DMS153 treated with DMSO at 0.1 percent for 48 hours (cell line): ENCODE measurements at regions not wholly inside any gene's neighbourhood (a gene's known extent, or its start where the extent isn't known, plus 50 kb on each side); places are given as distances from the start of the nearest gene placed in this dataset.

Experiments used
- DNase-seq: peaks from one replicate; lab custom pipeline; 2025; ENCODE audit not compliant: unreplicated experiment; lab: John Stamatoyannopoulos, UW

DNA sequence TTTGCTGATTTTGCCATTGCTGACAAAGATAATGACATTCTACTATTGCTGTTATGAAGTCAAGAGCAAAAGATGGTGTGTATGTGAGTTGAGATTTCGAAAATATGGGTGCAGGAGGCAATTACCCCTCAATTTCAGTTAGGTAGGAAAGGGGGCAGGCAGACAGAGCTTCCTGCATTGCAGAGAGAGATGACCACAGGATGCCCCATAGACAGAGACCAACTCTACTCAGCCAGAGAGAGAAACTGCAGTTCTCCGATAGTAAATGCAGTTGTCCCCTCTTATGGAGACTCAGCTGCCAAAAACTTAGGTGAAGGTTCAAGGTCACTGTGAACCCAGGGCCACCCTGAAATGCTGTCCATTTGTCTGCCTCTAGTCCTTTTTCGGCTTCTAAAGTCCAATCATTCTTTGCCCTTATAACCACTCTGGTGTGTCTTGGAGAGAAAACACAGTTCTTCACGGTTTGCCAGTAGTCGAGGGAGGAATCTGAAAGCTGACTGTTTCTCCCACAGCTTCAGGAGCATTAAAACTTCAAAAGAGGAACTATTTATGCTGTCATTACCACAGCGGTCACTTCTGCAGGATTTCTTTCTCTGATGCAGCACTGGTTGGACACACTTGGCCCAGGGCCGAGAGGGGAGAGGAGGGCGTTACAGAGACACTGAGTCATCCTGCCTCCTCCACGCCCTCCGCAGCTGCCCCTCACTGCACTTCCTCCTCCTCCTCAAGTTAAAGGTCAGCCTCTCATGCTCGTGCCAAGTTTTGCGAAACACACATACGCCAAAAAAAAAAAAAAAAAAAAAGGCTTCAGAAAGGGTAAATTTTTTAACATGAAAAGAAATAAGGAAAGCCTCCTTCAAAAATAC, 264.3 kb downstream of the FOXO1 start:
- DNase-seq = no peak

DNA sequence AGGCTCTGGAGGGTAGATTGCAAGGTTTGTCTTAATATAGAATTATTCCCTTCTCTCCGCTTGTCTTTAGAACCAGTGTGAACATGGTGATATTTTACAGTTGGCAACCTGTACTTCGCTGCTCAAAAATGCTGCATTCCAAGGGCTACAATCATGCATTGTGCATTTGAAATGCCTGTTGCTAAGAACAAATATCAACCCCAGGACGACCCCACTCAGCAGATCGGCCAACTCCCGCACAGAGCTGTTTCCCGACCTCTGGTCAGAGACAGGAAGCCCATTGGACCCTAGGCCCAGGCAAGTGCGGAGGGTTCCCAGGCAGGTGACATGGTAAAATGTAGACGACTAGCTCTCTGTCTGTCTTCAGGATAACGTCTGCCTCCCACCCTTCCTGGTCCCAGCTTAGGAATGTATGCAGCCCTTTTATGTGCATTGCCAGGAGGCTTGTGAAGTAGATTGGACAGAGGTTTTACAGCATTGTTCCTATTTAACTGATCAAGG, 263.5 kb downstream of the FOXO1 start:
- DNase-seq = no peak

DNA sequence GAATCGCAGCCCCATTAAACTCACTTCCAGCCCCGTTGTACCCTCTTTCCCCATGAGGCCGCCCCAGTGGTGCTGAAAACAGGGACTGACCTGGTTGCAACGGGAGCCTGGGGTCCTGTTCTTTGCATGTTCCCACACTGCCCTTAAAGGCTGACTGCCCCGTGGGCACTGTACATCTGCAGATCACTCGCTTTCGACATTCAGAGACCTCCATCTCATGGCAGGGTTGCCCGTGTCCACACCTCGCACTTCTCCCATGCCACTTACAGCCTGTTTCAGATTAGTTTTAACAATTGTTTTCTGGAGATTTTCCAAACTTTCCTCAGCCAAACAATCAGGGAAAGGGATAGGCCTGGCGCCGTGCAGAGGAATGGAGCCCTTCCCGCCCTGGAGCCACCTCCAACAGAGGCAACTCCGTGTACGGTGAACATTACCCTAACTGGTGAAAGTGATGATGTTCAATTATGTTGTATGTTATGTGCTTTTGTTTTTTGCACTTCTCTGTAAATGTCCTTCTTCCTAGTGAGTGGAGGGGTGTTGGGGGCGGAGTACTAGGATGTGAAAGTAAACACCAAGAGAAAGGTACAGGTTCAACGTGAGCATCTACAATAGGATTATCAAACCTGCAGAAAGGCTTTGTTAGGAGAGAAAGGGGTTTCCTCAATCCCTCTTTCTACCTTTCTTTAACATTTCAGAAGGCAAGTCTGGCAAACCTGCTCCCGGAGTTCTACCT, 262.8 kb downstream of the FOXO1 start:
- DNase-seq = no peak

DNA sequence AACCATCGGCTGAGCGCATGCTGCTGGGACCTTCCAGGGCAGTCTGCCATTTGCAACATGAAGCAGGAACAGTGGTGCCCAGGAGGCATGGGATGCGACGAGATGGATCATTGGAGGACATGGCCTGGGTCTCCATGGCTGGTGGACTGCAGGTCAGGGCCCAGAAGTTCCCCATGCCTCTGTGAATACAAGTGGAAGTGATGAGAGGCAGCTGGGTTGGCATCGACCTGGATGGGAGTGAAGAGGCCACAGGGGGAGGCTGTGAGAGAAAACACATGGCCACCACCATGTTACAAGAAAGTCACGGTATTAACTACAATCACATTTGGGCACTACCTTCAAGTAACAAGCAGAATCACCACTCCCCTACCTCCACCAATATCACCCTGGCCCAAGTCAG, 262.0 kb downstream of the FOXO1 start:
- DNase-seq = no peak

DNA sequence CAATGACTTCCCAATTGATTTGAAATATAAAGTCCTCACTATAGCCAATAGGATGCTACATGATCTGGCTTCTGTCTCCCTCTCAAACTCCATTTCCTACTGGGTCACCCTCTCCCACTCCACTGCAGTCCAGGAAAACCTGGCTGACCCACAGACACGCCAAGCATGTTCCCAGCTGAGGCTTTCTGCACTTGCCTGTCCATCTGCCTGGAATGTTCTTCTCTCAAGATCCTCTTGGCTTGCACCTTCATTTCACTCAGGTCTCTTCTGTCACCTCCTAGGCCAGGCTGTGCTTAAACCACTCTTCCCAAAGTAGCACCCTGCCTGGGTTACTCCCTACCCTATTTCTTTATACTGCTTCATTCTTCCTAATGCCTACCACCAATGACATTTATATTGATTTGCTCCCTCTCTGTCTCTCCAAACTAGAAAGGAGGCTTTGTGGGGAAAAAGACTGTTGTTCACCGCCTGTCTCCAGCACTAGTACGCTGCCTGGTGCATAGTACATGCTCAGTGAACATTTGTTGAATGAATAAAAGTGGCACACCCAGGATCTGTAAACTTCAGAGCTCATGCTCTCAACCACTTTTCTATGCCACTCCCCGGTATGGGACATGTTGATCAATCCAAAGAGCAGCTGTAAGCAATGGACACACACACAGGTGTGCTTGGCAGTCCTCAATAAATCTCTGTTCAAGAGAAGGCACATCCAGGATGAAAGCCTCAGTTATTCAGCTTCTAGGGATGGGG, 261.3 kb downstream of the FOXO1 start:
- no peak for DNase-seq

DNA sequence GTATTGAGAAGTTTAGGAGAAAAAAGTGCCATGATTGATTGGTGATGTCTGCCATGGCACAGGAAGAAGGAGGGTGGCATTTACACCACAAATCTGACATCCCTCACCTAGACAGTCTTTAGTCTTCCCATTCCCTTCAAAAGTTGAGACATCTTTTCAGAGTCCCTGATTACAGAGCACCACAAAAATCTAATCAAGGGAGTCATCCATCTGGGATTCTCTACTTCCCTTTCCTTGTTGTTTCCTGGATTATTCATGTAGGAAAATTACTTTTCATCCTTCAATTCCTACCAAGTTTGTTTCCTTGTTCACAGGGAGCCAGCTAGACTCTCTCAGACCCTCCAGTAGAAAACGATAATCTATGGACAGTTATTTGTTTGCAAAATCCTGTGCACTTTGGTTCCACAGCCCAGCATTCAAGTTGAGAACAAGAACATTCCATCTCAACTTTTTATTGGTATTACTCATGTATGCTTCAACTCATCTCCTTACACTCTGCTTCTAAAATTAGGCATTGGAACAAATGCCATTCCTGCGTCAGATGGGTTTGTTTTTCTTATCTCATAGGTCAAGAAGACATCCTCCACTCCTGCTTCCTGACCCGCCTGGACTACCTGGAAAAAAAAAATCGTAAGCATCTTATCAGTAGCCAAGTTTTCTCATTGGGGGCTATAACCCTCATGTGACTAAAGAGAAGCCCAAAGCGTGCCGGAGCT, 259.9 kb downstream of the FOXO1 start:
- DNase-seq = no peak

DNA sequence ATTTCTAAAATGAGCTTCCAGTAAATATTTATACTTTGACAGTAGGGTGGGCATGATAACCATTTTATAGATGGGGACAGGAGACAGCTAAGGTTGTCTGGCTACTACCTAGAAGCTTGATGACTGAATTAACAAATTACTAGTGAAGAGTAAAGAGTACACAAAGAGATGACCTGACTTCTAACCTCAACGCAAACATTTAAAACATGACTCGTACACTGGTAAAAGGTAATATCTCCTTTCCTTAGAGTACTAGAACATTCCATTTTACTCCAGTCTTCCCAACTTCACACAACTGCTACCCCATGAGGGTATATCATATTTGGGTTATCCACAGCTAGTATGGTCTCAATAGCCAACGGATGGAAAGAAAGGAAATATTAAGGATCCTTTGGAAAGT, 258.9 kb downstream of the FOXO1 start:
- no peak for DNase-seq

DNA sequence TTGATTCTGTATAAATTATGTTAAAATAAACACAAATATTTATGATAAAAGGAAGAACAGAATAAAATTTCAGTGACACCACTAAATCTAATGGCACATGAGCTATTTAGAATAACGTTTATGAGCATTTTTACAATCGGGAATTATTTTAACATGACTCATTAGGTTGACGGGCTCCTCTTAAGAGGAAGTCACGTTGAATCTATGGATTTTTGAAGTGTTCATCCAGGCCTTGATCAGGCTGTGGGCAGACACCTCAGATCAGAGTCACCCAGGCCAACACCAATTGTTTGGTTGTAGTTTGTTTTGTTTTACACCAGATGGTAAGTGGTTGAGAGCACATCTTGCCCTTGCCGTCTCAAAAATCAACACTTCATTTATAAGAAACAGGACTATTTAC, 257.8 kb downstream of the FOXO1 start:
- no peak for DNase-seq

DNA sequence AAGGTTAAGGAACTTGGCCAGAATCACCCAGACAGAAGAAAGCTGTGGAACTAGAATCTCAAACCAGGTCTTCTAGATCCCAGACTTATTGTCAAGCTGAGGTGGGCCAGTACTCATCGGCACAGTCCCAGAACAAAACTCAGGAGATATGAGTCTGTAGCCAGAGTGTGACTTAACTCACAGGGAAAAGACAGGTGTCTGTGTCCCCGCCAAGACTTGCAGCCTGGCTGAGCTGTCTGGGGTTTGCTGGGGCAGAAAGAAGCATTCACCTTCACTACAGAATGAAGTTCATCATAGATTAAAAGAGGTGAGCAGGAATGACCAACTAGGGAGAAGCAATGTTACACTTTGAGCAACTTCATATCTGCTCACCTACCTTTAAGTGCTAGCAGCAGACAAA, 257.2 kb downstream of the FOXO1 start:
- DNase-seq = no peak

DNA sequence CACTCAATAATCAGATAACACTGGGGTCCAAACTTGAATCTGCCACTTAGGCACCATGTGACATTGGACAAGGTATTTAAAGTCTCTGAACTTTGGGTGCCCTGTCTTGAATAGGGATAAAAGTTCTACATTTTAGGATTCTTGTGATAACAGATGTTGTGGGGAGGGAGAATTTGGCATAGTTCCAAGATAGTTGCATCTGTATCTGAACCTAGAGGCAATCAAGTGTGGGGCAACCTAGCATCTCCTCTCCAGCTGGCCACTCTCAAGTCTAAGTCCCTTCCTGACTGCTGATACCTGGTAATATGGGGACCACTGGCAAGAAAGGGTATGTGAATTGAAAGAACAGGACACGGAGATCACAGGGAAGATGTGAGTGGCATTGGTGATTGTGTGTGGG, 256.1 kb downstream of the FOXO1 start:
- DNase-seq = no peak

DNA sequence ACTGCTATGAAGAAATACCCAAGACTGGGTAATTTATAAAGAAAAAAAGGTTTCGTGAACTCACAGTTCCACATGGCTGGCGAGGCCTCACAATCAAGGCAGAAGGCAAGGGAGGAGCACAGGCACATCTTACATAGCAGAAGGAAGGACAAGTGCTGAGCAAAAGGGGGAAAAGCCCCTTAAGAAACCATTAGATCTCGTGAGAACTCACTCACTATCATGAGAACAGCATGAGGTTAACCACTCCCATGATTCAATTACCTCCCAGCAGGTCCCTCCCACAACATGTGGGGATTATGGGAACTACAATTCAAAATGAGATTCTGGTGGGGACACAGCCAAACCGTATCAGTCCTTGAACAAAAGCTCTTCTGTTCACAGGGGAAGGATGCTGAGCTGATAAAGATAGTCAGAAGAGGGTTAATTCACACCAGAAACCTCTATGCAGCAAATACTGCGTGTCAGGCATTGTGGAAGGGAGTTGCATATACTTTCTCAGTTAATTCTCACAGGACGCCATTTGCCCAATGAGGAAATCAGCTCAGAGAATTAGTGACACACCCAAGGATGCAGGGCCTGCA, 246.2 kb downstream of the FOXO1 start:
- DNase-seq = no peak

DNA sequence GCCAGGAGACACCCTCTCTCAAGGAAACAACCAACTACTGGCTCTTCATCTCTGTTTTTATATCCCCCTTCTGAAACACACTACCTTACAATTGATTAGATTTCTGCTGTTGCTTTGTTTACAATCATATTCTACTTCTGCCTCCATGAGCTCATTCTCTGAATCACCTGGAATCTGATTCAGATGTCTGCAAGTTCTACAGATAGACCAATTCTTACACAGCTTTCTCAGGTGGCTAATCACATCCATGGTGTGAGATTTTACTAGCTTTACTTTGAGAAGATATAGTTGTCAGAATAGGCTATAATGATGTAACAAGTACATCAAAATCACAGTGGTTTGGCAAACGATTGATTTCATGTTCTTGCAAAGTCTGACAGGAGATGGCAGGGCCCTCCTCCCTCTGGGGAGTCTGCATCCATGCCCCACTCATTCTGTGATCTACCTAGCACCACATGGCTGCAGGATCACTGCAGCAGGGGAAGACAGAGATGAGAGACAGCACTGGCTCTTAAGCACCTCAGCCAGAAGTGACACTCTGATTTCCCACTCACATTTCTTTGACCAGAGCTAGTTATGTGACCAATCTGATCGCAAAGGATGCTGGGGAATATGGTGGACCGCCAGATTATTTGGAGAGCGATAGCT, 243.7 kb downstream of the FOXO1 start:
- no peak for DNase-seq

DNA sequence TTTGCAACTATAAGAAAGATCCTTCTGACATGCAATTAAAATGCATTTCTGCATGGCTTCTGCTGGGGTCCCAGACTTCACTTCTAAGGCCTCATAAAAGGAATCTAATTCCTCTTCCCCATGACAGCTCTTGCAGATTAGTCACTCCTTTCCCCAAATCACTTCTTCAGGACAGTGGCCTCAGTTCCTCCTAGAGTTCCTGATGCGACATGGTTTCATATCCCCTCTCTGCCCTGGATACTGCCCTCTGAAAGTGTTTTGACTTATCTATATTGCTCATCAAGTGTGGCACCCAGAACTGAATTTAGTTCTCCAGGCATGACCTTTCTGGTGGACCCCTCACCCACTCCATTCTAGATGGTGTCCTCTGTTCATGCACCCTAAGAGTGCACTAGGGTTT, 238.1 kb downstream of the FOXO1 start:
- DNase-seq = no peak

DNA sequence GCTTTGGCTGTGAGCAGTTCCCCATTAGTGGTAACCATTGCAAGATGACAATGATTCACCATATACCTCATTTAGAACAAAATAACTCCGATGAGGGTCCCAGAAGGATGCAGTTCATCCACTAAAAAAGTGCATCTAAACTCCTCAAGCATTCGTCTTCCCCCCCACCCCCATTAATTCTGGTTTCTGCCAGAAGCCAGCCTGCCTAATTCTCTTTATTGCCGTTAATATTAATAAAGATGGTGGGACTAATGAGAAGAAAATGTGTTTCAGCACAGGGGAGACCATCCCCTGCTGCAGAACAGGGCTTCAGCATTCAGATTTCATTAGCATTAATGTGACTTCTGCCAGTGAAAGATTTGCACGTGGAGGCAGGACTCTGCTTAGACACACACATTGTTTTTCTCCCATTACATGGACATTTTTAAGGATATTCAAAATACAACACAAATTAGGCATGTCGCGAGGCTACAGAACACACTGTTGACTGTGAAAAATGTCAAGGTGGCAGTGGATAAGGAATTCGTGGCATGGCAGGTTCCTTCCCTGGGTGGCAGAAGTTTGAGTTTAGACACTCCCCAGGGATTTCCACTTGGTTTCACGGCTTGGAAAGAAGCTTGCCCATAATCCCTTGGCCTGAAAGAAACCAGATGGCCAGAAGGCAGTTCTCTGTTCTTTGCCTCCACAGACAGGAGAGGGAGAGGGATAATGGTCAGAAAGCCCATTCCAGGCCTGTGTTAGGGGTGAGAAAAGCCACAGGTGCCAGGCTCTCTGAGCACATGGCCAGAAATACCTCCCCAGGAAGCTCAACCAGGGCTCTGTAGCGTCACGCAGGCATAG, 236.5 kb downstream of the FOXO1 start:
- DNase-seq = no peak

DNA sequence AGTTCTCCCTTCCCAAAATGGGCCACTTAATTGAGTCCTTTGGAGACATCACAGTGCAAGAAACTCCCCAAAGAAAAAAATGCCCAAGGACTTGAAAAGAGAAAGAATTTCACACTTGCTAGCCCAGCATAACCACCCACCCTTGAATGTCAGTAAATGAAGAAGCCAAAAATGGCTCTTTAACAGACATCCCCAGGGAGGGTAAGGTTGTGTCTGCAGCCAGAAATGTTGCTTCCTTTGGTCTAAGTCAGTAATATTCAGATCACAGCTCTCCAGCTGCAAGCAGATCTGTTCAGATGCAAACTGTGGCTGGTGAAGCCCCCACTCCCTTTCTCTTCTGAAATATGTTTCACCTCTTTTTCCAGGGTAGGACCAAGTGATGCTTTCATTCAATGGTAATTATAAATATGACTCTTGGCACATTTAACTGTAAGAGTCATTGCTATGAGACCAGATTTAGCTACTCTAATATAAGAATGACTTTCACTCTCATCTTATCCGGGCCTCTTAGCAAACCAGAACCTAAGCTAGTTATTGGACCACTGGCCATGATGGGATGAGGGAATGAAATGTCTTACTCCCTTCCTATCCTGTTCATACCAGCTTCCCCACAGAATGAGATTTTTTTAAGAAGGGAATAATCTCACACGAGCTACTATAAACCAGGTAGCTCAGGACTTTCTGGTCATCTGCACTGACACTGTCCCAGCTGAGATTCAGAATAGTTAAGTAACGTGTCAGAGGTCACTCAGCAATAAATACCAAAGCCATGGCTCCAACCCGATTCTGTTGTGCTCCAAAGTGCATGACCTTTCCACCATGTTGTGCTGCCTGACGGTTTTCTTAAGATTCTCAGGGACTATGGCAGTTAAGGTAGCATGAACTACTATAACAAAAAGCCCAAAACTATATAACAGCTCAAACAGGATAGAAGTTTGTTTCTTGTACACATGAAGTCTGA, 234.1 kb downstream of the FOXO1 start:
- no peak for DNase-seq

DNA sequence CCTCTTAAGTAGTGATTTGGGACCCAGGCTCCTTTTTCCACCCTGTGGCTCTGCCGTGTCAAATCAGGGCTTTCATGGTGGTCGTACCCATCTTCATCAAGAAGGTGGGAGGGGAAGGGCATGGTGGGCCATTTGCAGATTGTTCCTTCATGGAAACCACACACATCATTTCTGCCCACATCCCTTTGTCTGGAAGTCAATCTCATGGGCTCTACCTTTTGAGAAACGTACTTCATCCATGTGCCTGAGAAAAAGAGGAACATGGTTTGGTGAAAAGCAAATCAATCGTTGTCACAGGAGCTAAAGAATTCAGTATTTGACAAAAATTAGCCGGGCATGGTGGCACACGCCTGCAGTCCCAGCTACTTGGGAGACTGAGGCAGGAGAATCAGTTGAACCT, 233.4 kb downstream of the FOXO1 start:
- no peak for DNase-seq

DNA sequence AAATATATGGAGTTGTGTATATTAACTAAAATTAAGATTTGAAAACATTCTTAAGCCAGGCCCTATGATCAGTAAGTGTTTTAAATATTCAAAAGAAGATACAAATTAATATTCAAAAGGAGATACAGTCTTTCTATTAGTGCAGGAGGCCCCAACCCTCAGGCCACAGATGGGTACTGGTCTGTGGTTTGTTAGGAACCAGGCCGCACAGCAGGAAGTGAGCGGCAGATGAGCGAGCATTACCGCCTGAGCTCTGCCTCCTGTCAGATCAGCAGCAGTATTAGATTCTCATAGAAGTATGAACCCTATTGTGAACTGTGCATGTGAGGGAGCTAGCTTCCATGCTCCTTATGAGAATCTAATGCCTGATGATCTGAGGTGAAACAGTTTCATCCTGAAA, 232.9 kb downstream of the FOXO1 start:
- no peak for DNase-seq
